OCI-LY7 (cell line): ENCODE measurements at regions not wholly inside any gene's neighbourhood (a gene's known extent, or its start where the extent isn't known, plus 50 kb on each side); places are given as distances from the start of the nearest gene placed in this dataset.

ENCODE experiments used
- BruUV-seq: library from RNA; stranded (reverse); fragments of 400-500 nt; replicated peaks from 2 replicates; lab custom pipeline; 2021; lab: Mats Ljungman, UMichigan
- CTCF ChIA-PET: fragments of 300-600 bp; sonication (Branson Sonifier 250); formaldehyde crosslinking; loops from one replicate; lab custom pipeline; 2022; ENCODE audit warnings: antibody characterized with exemption; ENCODE audit not compliant: unreplicated experiment; lab: Charles Lee
- POLR2A ChIA-PET: fragments of 300-600 bp; sonication (Branson Sonifier 250); formaldehyde crosslinking; loops from one replicate; lab custom pipeline; 2022; ENCODE audit warnings: antibody characterized with exemption; lab: Charles Lee
- DNase-seq: peaks from one replicate; pipeline ENCODE4 v3.0.0-alpha.2; 2015; ENCODE audit warnings: low spot score
- H2AFZ ChIP-seq: fragments of 200-600 bp; sonication (generic), shearing (Covaris generic); 2 replicates; pipeline ENCODE4 v1.6.1; 2014; ENCODE audit warnings: mild to moderate bottlenecking, antibody characterized with exemption, low read length, moderate library complexity
- H3K27ac ChIP-seq: fragments of 200-600 bp; sonication (generic); 2 replicates; pipeline ENCODE4 v1.5.1; 2014; ENCODE audit warnings: mixed run types, low read depth, mild to moderate bottlenecking, moderate library complexity, low read length, inconsistent platforms; ENCODE audit not compliant: poor library complexity, severe bottlenecking
- H3K36me3 ChIP-seq: fragments of 200-600 bp; sonication (generic); 2 replicates; pipeline ENCODE4 v1.6.1; 2014; ENCODE audit warnings: mild to moderate bottlenecking, antibody characterized with exemption, low read length, moderate library complexity, mixed read lengths; ENCODE audit not compliant: insufficient read depth
- H3K4me1 ChIP-seq: fragments of 200-600 bp; sonication (generic); 2 replicates; pipeline ENCODE4 v1.5.1; 2014; ENCODE audit warnings: mild to moderate bottlenecking, low read length; ENCODE audit not compliant: insufficient read depth, poor library complexity, severe bottlenecking
- H3K4me2 ChIP-seq: fragments of 200-600 bp; sonication (generic); 2 replicates; pipeline ENCODE4 v1.6.1; 2014; ENCODE audit warnings: mild to moderate bottlenecking, low read length
- H3K4me3 ChIP-seq: fragments of 200-600 bp; sonication (generic); 2 replicates; pipeline ENCODE4 v1.5.1; 2014; ENCODE audit warnings: mild to moderate bottlenecking, low read depth, low read length; ENCODE audit not compliant: poor library complexity, severe bottlenecking
- H3K79me2 ChIP-seq: fragments of 200-600 bp; sonication (generic); 2 replicates; pipeline ENCODE4 v1.6.1; 2016; ENCODE audit warnings: low read depth, mild to moderate bottlenecking, low read length, moderate library complexity, mixed read lengths; ENCODE audit not compliant: insufficient read depth
- H3K9me2 ChIP-seq: fragments of 200-600 bp; sonication (generic); 2 replicates; pipeline ENCODE4 v1.6.1; 2016; ENCODE audit warnings: mild to moderate bottlenecking, low read length, mixed read lengths; ENCODE audit not compliant: insufficient read depth
- H3K9me3 ChIP-seq: fragments of 200-600 bp; sonication (generic); 2 replicates; pipeline ENCODE4 v1.6.1; 2014; ENCODE audit warnings: mild to moderate bottlenecking, mixed run types, low read length, mixed read lengths
- H4K20me1 ChIP-seq: fragments of 200-600 bp; sonication (generic); 2 replicates; pipeline ENCODE4 v1.6.1; 2014; ENCODE audit warnings: mild to moderate bottlenecking, antibody characterized with exemption, low read length, moderate library complexity, mixed read lengths; ENCODE audit not compliant: insufficient read depth
- EZH2phosphoT487 ChIP-seq: fragments of 200-600 bp; sonication (generic); IDR thresholded peaks from 2 replicates; pipeline ENCODE4 v1.6.1; 2018; ENCODE audit warnings: low read depth, borderline replicate concordance, mild to moderate bottlenecking, mixed run types, antibody characterized with exemption, low read length, moderate library complexity, mixed read lengths
- intact Hi-C: fragments of 100-400 bp; cut with micrococcal nuclease; formaldehyde crosslinking; loops from one replicate; pipeline ENCODE4 v1.10.0; 2022; ENCODE audit not compliant: unreplicated experiment
- TF ChIP-seq, protein P1 (sequence below): fragments of 200-600 bp; sonication (generic); conservative IDR thresholded peaks from 2 replicates; pipeline ENCODE4 v1.5.1; 2014; ENCODE audit warnings: mild to moderate bottlenecking, antibody characterized with exemption, low read length, moderate library complexity, mixed read lengths

DNA sequence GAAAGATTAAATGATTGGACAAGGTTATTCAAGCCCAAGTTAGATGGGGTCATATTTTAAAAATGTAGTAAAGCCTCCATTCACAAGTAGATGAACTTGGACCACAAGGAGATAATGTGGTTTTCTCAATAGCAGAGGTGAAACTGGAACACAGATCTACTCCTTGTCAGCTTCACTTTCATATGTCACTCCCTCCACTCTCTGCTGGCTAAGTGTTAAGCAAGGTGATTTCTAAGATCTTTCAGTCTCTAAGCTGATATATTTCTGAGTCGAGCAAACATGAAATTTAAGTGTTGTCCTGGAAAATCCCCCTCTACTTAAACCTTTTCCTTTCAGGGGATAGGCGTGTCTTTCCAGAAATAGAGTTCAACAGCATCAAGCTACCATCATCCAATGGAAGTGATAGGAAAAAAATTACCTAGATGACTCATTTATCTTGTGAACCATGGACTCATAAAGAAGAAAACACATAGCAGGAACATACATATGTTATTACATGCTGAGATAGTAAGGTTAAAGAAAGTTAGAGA, 275.0 kb downstream of the PTEN start:
- H3K9me3 ChIP-seq = 0 out of 2 replicates have a peak, but pooled peaks cover 5% of the 10 kb centered on the region
- DNase-seq = no peak
- H3K4me1 ChIP-seq = no peaks in the 10 kb centered on the region
- H3K27ac ChIP-seq = no peak overlapping the region
- POLR2A ChIA-PET = interaction anchor here (0.9 kb wide), 2 partner anchors 17 to 442 kb away, joined by 3 read pairs; no protein-coding TSS in a partner anchor
- no peak for TF ChIP-seq EZH2phosphoT487
- TF ChIP-seq, protein P1, sequence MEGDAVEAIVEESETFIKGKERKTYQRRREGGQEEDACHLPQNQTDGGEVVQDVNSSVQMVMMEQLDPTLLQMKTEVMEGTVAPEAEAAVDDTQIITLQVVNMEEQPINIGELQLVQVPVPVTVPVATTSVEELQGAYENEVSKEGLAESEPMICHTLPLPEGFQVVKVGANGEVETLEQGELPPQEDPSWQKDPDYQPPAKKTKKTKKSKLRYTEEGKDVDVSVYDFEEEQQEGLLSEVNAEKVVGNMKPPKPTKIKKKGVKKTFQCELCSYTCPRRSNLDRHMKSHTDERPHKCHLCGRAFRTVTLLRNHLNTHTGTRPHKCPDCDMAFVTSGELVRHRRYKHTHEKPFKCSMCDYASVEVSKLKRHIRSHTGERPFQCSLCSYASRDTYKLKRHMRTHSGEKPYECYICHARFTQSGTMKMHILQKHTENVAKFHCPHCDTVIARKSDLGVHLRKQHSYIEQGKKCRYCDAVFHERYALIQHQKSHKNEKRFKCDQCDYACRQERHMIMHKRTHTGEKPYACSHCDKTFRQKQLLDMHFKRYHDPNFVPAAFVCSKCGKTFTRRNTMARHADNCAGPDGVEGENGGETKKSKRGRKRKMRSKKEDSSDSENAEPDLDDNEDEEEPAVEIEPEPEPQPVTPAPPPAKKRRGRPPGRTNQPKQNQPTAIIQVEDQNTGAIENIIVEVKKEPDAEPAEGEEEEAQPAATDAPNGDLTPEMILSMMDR = no peak
- no peak overlapping the region for H3K4me3 ChIP-seq
- intact Hi-C loops = no loop called here
- no peaks in the 10 kb centered on the region for H3K36me3 ChIP-seq
- H3K9me2 ChIP-seq = no peaks in the 10 kb centered on the region
- BruUV-seq = no TSS peak
- CTCF ChIA-PET = no interaction called here
- H3K79me2 ChIP-seq = no peaks in the 10 kb centered on the region
- H4K20me1 ChIP-seq = no peaks in the 10 kb centered on the region
- H2AFZ ChIP-seq = no peak overlapping the region
- no peak overlapping the region for H3K4me2 ChIP-seq

DNA sequence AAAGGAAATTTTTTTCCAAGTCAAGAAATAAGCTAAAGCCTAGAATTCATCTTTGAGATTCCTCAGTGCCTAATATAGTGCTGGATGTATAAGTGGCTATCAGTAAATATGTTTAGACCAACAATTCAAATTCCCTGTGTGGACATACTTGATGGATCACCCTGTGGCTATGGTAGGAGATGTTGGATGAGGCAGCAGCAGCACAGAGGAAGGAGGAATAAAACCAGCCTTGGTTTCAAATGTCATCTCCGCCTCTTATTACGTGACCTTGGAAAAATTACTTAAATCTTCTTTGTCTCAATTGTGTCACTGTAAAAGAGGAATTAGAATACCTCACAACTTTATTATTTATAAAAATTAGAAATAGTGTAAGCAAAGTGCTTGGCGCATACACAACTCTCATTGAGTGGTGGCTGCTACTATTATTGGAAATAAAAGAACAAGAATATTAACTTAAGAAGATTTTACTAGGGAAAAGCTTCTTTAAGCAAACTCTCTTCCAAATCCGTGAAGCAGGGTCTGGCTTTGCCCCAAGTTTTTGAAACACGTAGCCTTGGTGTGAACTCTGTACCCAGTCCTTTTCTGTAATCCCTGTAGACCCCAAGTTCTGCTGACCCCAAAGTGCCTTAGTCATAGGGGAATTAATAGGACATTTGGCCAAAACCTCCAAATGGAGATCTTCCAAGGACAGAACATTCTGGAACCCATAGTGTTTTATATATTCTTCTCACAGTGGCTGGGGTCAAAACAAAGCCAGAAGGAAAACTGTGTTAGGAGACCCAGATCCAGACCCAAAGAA, 283.8 kb downstream of the PTEN start:
- Histone ChIP-seq H3K4me2 (no peak overlapping the region), H3K4me3 (no peak overlapping the region), H4K20me1 (no peaks in the 10 kb centered on the region), H3K4me1 (no peaks in the 10 kb centered on the region), H3K9me3 (0 out of 2 replicates have a peak, but pooled peaks cover under 1% of the 10 kb centered on the region), H3K27ac (no peak overlapping the region), H3K9me2 (no peaks in the 10 kb centered on the region), H2AFZ (no peak overlapping the region), H3K79me2 (no peaks in the 10 kb centered on the region), H3K36me3 (no peaks in the 10 kb centered on the region)
- TF ChIP-seq, protein P1 = no peak
- TF ChIP-seq EZH2phosphoT487 = no peak
- DNase-seq = no peak
- POLR2A ChIA-PET = interaction anchor here (0.7 kb wide), 1 partner anchor 61 kb away, joined by 3 read pairs; no protein-coding TSS in a partner anchor
- no TSS peak for BruUV-seq
- intact Hi-C loops = no loop called here
- CTCF ChIA-PET = no interaction called here

GRCh38 chr10:88149906-88150305, 286.5 kb downstream of the PTEN start:
- no peaks in the 10 kb centered on the region for H3K79me2 ChIP-seq
- H3K36me3 ChIP-seq = no peaks in the 10 kb centered on the region
- intact Hi-C loops = no loop called here
- no peaks in the 10 kb centered on the region for H3K9me3 ChIP-seq
- DNase-seq = no peak
- no peaks in the 10 kb centered on the region for H3K9me2 ChIP-seq
- H3K27ac ChIP-seq = no peak overlapping the region
- no peak overlapping the region for H3K4me3 ChIP-seq
- BruUV-seq = no TSS peak
- H3K4me1 ChIP-seq = peaks cover 7% of the 10 kb centered on the region
- no peak overlapping the region for H3K4me2 ChIP-seq
- ChIA-PET CTCF (no interaction called here), POLR2A (no interaction called here)
- no peaks in the 10 kb centered on the region for H4K20me1 ChIP-seq
- H2AFZ ChIP-seq = no peak overlapping the region
- TF ChIP-seq EZH2phosphoT487 = no peak
- TF ChIP-seq, protein P1 = no peak
